H1 (cell line): ENCODE measurements at regions not wholly inside any gene's neighbourhood (a gene's known extent, or its start where the extent isn't known, plus 50 kb on each side); places are given as distances from the start of the nearest gene placed in this dataset.
A peak's percentile ranks its signal among the peaks of the same experiment; 100 is the strongest.

Experiments
- EZH2 ChIP-seq: fragments of 200-600 bp; sonication (generic); IDR thresholded peaks from 2 replicates; pipeline ENCODE4 v1.7.1; 2012; ENCODE audit warnings: low read depth, mild to moderate bottlenecking, moderate library complexity, low read length, inconsistent platforms; ENCODE audit not compliant: severe bottlenecking
- RAD21 ChIP-seq, 2 experiments: IDR thresholded peaks in 1 of 2; conservative IDR thresholded peaks in 1 of 2; 2 replicates each; pipeline ENCODE4 v1.6.1; 2011; ENCODE audit warnings: low read depth in 2 of 2, low read length in 2 of 2, improper control_type of control experiment in 1 of 2, inconsistent platforms in 1 of 2, mild to moderate bottlenecking in 1 of 2, moderate library complexity in 1 of 2
- SP4 ChIP-seq: IDR thresholded peaks from 2 replicates; pipeline ENCODE4 v1.6.1; 2012; ENCODE audit warnings: low read length, inconsistent platforms

DNA sequence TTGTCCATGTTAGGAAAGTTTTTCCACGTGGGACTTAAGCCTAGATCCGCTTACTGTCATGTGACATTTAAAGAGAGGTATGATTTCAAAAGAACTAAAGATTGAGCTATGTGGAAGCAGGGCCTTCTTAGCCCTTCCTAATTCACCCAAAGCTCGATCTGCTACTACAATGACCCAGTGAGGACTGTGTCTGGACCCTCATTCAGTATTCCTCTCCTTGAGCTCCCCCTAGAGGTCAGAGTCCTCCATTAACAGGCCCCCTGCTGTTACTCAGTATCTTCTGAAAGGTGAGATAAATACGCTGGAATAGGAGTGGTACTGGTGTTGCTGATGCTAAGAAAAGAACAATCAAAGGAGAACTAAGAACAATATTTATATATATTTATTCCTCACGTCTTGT lies 414.0 kb downstream of the GJA1 start (continued):
- no peak for TF ChIP-seq EZH2
- TF ChIP-seq SP4 = no peak
- peak; percentile 96 to 97 for TF ChIP-seq RAD21 (IDR thresholded peaks at IDR 0.05 in 1 of 2, conservative IDR thresholded peaks at IDR 0.05 in 1 of 2; ENCODE audit: low read depth in 2 of 2, low read length in 2 of 2)
